H1 (cell line): ENCODE measurements at regions not wholly inside any gene's neighbourhood (a gene's known extent, or its start where the extent isn't known, plus 50 kb on each side); places are given as distances from the start of the nearest gene placed in this dataset.

Experiments used
- CTCF ChIA-PET: fragments of 300-600 bp; sonication (Branson Sonifier 250); formaldehyde crosslinking; loops from one replicate; lab custom pipeline; 2021; ENCODE audit not compliant: partially characterized antibody; lab: Charles Lee
- POLR2A ChIA-PET: fragments of 300-600 bp; sonication (Branson Sonifier 250); formaldehyde crosslinking; loops from one replicate; lab custom pipeline; 2021; ENCODE audit warnings: inconsistent platforms; ENCODE audit not compliant: partially characterized antibody; lab: Charles Lee
- DNase-seq, 2 experiments: peaks; one replicate each; pipeline versions ENCODE4 v3.0.0 to v3.0.0-alpha.2; 2010 to 2022; ENCODE audit warnings: low spot score in 2 of 2, low read depth in 1 of 2, mixed read lengths in 1 of 2
- FAIRE-seq: peaks from 2 replicates; lab custom pipeline; 2011; peaks lifted over from hg19 to GRCh38; lab: Jason Lieb, UNC
- H2AFZ ChIP-seq: 2 replicates; pipeline ENCODE4 v1.8.1; 2012; ENCODE audit warnings: low read length, inconsistent platforms
- H2AK5ac ChIP-seq: 2 replicates; pipeline ENCODE4 v1.6.1; 2013; ENCODE audit warnings: low read depth, low read length
- H2BK120ac ChIP-seq: replicated peaks from 2 replicates; pipeline ENCODE3; 2013; ENCODE audit warnings: low read depth, low read length, inconsistent platforms
- H2BK12ac ChIP-seq: 2 replicates; pipeline ENCODE4 v1.6.1; 2013; ENCODE audit warnings: low read depth, low read length
- H2BK15ac ChIP-seq: 2 replicates; pipeline ENCODE4 v1.6.1; 2013; ENCODE audit warnings: low read length
- H2BK20ac ChIP-seq: 2 replicates; pipeline ENCODE4 v1.6.1; 2013; ENCODE audit warnings: low read length
- H2BK5ac ChIP-seq: 2 replicates; pipeline ENCODE4 v1.6.1; 2013; ENCODE audit warnings: low read depth, low read length
- H3K14ac ChIP-seq: 2 replicates; pipeline ENCODE4 v1.6.1; 2013; ENCODE audit warnings: inconsistent platforms; ENCODE audit not compliant: insufficient read length
- H3K18ac ChIP-seq: 2 replicates; pipeline ENCODE4 v1.6.1; 2013; ENCODE audit warnings: low read length; ENCODE audit errors: extremely low read depth
- H3K23ac ChIP-seq: 2 replicates; pipeline ENCODE4 v1.6.1; 2013; ENCODE audit warnings: inconsistent platforms; ENCODE audit not compliant: insufficient read length
- H3K23me2 ChIP-seq: 2 replicates; pipeline ENCODE4 v1.6.1; 2013; ENCODE audit warnings: low read depth, low read length
- H3K27ac ChIP-seq: 2 replicates; pipeline ENCODE4 v1.6.1; 2011; ENCODE audit warnings: low read depth, low read length, inconsistent platforms
- H3K27me3 ChIP-seq, 4 experiments: replicated peaks in 1 of 4; 1 replicate in 1 of 4; 2 replicates in 3 of 4; pipeline versions ENCODE4 v1.6.1 to v1.8.1; 2011 to 2013; ENCODE audit warnings: low read length in 3 of 4, mild to moderate bottlenecking in 3 of 4, inconsistent platforms in 2 of 4, mixed read lengths in 2 of 4, moderate library complexity in 1 of 4; ENCODE audit not compliant: control insufficient read depth in 3 of 4, insufficient read depth in 3 of 4; ENCODE audit errors: extremely low read depth in 1 of 4
- H3K36me3 ChIP-seq, 4 experiments: 2 replicates each; pipeline versions ENCODE4 v1.6.1 to v1.8.1; 2011 to 2013; ENCODE audit warnings: mild to moderate bottlenecking in 4 of 4, low read length in 3 of 4, moderate library complexity in 2 of 4, control low read depth in 1 of 4, inconsistent platforms in 1 of 4; ENCODE audit not compliant: insufficient read depth in 4 of 4, control insufficient read depth in 2 of 4
- H3K4ac ChIP-seq: replicated peaks from 2 replicates; pipeline ENCODE3; 2013; ENCODE audit warnings: low read length, low read depth, mixed read lengths, inconsistent platforms; ENCODE audit not compliant: insufficient read length
- H3K4me1 ChIP-seq, 4 experiments: replicated peaks in 1 of 4; 1 replicate in 1 of 4; 2 replicates in 3 of 4; pipeline versions ENCODE4 v1.6.1 to v1.8.1; 2011 to 2013; ENCODE audit warnings: low read length in 3 of 4, inconsistent platforms in 2 of 4, mixed read lengths in 1 of 4; ENCODE audit not compliant: insufficient read depth in 4 of 4, control insufficient read depth in 3 of 4
- H3K4me2 ChIP-seq, 2 experiments: 2 replicates each; pipeline versions ENCODE4 v1.6.1 to v1.8.1; 2011 to 2013; ENCODE audit warnings: low read depth in 2 of 2, low read length in 2 of 2, control low read depth in 1 of 2, inconsistent platforms in 1 of 2, mild to moderate bottlenecking in 1 of 2; ENCODE audit not compliant: insufficient read depth in 1 of 2
- H3K4me3 ChIP-seq, 4 experiments: fragments of 200-600, 300-600 bp in 1 of 4; sonication (generic), shearing (Covaris generic), sonication (Bioruptor Twin) in 1 of 4; 2 replicates each; pipeline versions ENCODE4 v1.5.1 to v1.8.1; 2011 to 2016; ENCODE audit warnings: low read length in 4 of 4, low read depth in 3 of 4, control low read depth in 2 of 4, inconsistent platforms in 2 of 4, mild to moderate bottlenecking in 2 of 4, mixed read lengths in 1 of 4, moderate library complexity in 1 of 4; ENCODE audit not compliant: insufficient read depth in 2 of 4; ENCODE audit errors: extremely low read depth in 1 of 4
- H3K56ac ChIP-seq: replicated peaks from 2 replicates; pipeline ENCODE3; 2013; ENCODE audit warnings: low read depth, mild to moderate bottlenecking, mixed read lengths, low read length, inconsistent platforms; ENCODE audit not compliant: insufficient read length
- H3K79me1 ChIP-seq: 2 replicates; pipeline ENCODE4 v1.6.1; 2013; ENCODE audit warnings: low read depth, low read length, control low read depth
- H3K79me2 ChIP-seq, 2 experiments: 2 replicates each; pipeline versions ENCODE4 v1.6.1 to v1.8.1; 2012 to 2013; ENCODE audit warnings: low read length in 2 of 2, mild to moderate bottlenecking in 2 of 2, inconsistent platforms in 1 of 2; ENCODE audit not compliant: insufficient read depth in 2 of 2, control insufficient read depth in 1 of 2
- H3K9ac ChIP-seq, 4 experiments: replicated peaks in 1 of 4; 1 replicate in 1 of 4; 2 replicates in 3 of 4; pipeline versions ENCODE4 v1.6.1 to v1.8.1; 2011 to 2013; ENCODE audit warnings: low read depth in 3 of 4, low read length in 3 of 4, control low read depth in 2 of 4, mild to moderate bottlenecking in 2 of 4, moderate library complexity in 2 of 4, inconsistent platforms in 1 of 4; ENCODE audit errors: extremely low read depth in 1 of 4
- H3K9me3 ChIP-seq, 2 experiments: 2 replicates each; pipeline versions ENCODE4 v1.6.1 to v1.8.1; 2012 to 2013; ENCODE audit warnings: mild to moderate bottlenecking in 2 of 2, moderate library complexity in 2 of 2, control low read depth in 1 of 2, inconsistent platforms in 1 of 2, low read depth in 1 of 2, low read length in 1 of 2, mixed read lengths in 1 of 2; ENCODE audit not compliant: insufficient read depth in 2 of 2
- H4K20me1 ChIP-seq, 2 experiments: replicated peaks in 1 of 2; 2 replicates each; pipeline versions ENCODE3 to v1.8.1; 2011 to 2013; ENCODE audit warnings: inconsistent platforms in 2 of 2, low read length in 2 of 2, mild to moderate bottlenecking in 1 of 2; ENCODE audit not compliant: insufficient read depth in 2 of 2, control insufficient read depth in 1 of 2
- H4K5ac ChIP-seq: 2 replicates; pipeline ENCODE4 v1.6.1; 2013; ENCODE audit warnings: low read length, low read depth, mixed read lengths, inconsistent platforms; ENCODE audit not compliant: insufficient read length
- H4K8ac ChIP-seq: 2 replicates; pipeline ENCODE4 v1.8.0; 2013; ENCODE audit warnings: mild to moderate bottlenecking, moderate library complexity, low read length, inconsistent platforms; ENCODE audit not compliant: insufficient read depth; ENCODE audit errors: extremely low read depth
- H4K91ac ChIP-seq: replicated peaks from 2 replicates; pipeline ENCODE3; 2013; ENCODE audit warnings: low read length, mixed read lengths, inconsistent platforms; ENCODE audit not compliant: insufficient read length
- CHD1 ChIP-seq: IDR thresholded peaks from 2 replicates; pipeline ENCODE4 v1.6.1; 2012; ENCODE audit warnings: low read depth, low read length, improper control_type of control experiment
- EGR1 ChIP-seq: IDR thresholded peaks from 2 replicates; pipeline ENCODE4 v1.6.1; 2011; ENCODE audit warnings: low read depth, low read length, borderline replicate concordance
- MAFK ChIP-seq: IDR thresholded peaks from 2 replicates; pipeline ENCODE4 v1.6.1; 2012; ENCODE audit warnings: low read depth, mild to moderate bottlenecking, improper control_type of control experiment, low read length
- RNF2 ChIP-seq: fragments of 200-900, 300-1000 bp; sonication (generic); IDR thresholded peaks from 2 replicates; pipeline ENCODE4 v1.7.1; 2016; ENCODE audit warnings: borderline replicate concordance, low read depth, mild to moderate bottlenecking, antibody characterized with exemption, low read length; ENCODE audit not compliant: poor library complexity, severe bottlenecking; ENCODE audit errors: missing control alignments
- SAP30 ChIP-seq: fragments of 300-600 bp; sonication (generic); IDR thresholded peaks from 2 replicates; pipeline ENCODE4 v1.7.1; 2012; ENCODE audit warnings: low read length, moderate library complexity, mild to moderate bottlenecking, inconsistent platforms; ENCODE audit not compliant: insufficient read depth, insufficient replicate concordance
- SIN3A ChIP-seq, 2 experiments: IDR thresholded peaks in 1 of 2; conservative IDR thresholded peaks in 1 of 2; 2 replicates each; pipeline ENCODE4 v1.6.1; 2011 to 2012; ENCODE audit warnings: low read length in 2 of 2, improper control_type of control experiment in 1 of 2, low read depth in 1 of 2, mild to moderate bottlenecking in 1 of 2
- TAF1 ChIP-seq: IDR thresholded peaks from 2 replicates; pipeline ENCODE4 v1.6.1; 2011; ENCODE audit warnings: mild to moderate bottlenecking, low read depth, low read length
- WGBS, 2 experiments: shearing (Covaris generic) in 1 of 2; methylation state at CpG; one replicate each; pipeline versions ENCODE4 v1.1.6 to v1.1.7; 2013 to 2015; ENCODE audit warnings: low lambda C conversion rate in 2 of 2, mixed read lengths in 2 of 2, inconsistent platforms in 1 of 2, low coverage in 1 of 2, missing lambda C conversion rate in 1 of 2; ENCODE audit not compliant: insufficient replicate concordance in 2 of 2, insufficient coverage in 1 of 2, insufficient read length in 1 of 2; ENCODE audit errors: extremely low coverage in 1 of 2, missing lambda C conversion rate in 1 of 2; 5-methylcytosine and 5-hydroxymethylcytosine counted together
- TF ChIP-seq, protein P1 (sequence below), 3 experiments: IDR thresholded peaks; 1 replicate in 2 of 3; 2 replicates in 1 of 3; pipeline versions ENCODE4 v1.5.1 to v1.6.1; 2011; ENCODE audit warnings: low read length in 3 of 3, mild to moderate bottlenecking in 3 of 3, inconsistent platforms in 2 of 3, low read depth in 1 of 3, moderate library complexity in 1 of 3; ENCODE audit not compliant: insufficient read depth in 1 of 3; ENCODE audit errors: control extremely low read depth in 1 of 3
- TF ChIP-seq, protein P2 (sequence below): IDR thresholded peaks from 2 replicates; pipeline ENCODE4 v1.6.1; 2011; ENCODE audit warnings: low read depth, mild to moderate bottlenecking, low read length; ENCODE audit not compliant: insufficient read depth

DNA sequence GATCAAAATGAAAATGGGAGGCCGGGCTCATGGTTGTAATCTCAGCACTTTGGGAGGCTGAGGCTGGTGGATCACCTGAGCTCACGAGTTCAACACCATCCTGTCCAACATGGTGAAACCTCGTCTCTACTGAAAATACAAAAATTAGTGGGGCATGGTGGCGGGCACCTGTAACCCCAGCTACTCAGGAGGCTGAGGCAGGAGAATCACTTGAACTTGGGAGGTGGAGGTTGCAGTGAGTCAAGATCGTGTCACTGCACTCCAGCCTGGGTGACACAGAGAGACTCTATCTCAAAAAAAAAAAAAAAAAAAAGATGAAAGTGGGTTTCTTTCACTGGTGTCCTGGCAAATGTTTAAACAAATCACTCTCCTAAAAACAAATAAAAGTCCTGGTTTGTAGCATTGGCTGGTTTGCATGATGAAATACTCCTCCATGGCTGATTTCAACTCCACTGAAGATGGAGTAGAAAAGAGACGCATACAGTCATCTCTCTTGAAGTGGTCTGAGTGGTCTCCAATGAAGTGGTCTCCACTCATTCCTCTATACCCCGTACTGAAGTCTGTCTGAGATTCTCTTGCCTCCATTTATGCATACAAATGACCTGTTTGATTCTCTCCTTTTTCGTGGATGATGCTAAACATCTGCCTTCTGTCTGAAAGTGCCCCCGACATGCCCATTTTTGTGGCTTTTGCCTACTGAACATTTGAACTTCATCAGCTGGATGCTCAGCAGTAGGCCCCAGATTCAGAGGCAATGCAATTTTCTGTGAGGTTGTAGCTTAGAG is 153.0 kb upstream of the FAM20A start:
- H3K4me2 ChIP-seq, result no peak overlapping the region
- H3K14ac ChIP-seq, result no peak overlapping the region
- no peak for FAIRE-seq
- H3K79me2 ChIP-seq, result no peaks in the 10 kb centered on the region
- no peak overlapping the region for H2BK5ac ChIP-seq
- H2BK12ac ChIP-seq, result no peak overlapping the region
- peaks cover 0 to 9% (median 6%) of the 10 kb centered on the region in 4 experiments; a peak in 5 of 7 replicates for H3K4me1 ChIP-seq
- no peaks in the 10 kb centered on the region for H3K27me3 ChIP-seq
- no peak overlapping the region for H2BK15ac ChIP-seq
- no peak overlapping the region for H4K91ac ChIP-seq
- no peak overlapping the region for H2AFZ ChIP-seq
- WGBS, 2 experiments, result 95% methylated on average over 9 of the region's 9 CpGs; no CpG with 5 or more reads in 1 of the 2 experiments
- no peaks in the 10 kb centered on the region for H3K79me1 ChIP-seq
- no peak overlapping the region for H3K27ac ChIP-seq
- no peaks in the 10 kb centered on the region; the same call in 1 of the 2 replicates for H3K23me2 ChIP-seq
- H3K56ac ChIP-seq, result no peak overlapping the region
- no peak overlapping the region for H2BK120ac ChIP-seq
- no peak for DNase-seq
- no peak overlapping the region for H2AK5ac ChIP-seq
- no peaks in the 10 kb centered on the region for H3K36me3 ChIP-seq
- no peaks in the 10 kb centered on the region for H4K20me1 ChIP-seq
- no peak overlapping the region for H3K4me3 ChIP-seq
- no peak overlapping the region for H3K9ac ChIP-seq
- ChIA-PET CTCF (no interaction called here), POLR2A (no interaction called here)
- no peak overlapping the region for H3K18ac ChIP-seq
- 0 out of 4 replicates have a peak, but pooled peaks cover 0 to 2% of the 10 kb centered on the region in 2 experiments for H3K9me3 ChIP-seq
- no peak overlapping the region for H3K4ac ChIP-seq
- H3K23ac ChIP-seq, result no peak overlapping the region
- no peak overlapping the region for H4K8ac ChIP-seq
- H2BK20ac ChIP-seq, result no peak overlapping the region
- H4K5ac ChIP-seq, result no peak overlapping the region
- TF ChIP-seq TAF1, result no peak
- TF ChIP-seq RNF2, result no peak
- TF ChIP-seq CHD1, result no peak
- no peak for TF ChIP-seq SAP30
- no peak for TF ChIP-seq MAFK
- TF ChIP-seq, protein P1, sequence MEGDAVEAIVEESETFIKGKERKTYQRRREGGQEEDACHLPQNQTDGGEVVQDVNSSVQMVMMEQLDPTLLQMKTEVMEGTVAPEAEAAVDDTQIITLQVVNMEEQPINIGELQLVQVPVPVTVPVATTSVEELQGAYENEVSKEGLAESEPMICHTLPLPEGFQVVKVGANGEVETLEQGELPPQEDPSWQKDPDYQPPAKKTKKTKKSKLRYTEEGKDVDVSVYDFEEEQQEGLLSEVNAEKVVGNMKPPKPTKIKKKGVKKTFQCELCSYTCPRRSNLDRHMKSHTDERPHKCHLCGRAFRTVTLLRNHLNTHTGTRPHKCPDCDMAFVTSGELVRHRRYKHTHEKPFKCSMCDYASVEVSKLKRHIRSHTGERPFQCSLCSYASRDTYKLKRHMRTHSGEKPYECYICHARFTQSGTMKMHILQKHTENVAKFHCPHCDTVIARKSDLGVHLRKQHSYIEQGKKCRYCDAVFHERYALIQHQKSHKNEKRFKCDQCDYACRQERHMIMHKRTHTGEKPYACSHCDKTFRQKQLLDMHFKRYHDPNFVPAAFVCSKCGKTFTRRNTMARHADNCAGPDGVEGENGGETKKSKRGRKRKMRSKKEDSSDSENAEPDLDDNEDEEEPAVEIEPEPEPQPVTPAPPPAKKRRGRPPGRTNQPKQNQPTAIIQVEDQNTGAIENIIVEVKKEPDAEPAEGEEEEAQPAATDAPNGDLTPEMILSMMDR (IDR thresholded peaks at IDR 0.05; ENCODE audit: control extremely low read depth in 1 of 3, insufficient read depth in 1 of 3, low read depth in 1 of 3, low read length in 3 of 3), result no peak
- no peak for TF ChIP-seq EGR1
- no peak for TF ChIP-seq SIN3A (conservative IDR thresholded peaks at IDR 0.05 in 1 of 2, IDR thresholded peaks at IDR 0.05 in 1 of 2; ENCODE audit: low read depth in 1 of 2, low read length in 2 of 2)
- TF ChIP-seq, protein P2, sequence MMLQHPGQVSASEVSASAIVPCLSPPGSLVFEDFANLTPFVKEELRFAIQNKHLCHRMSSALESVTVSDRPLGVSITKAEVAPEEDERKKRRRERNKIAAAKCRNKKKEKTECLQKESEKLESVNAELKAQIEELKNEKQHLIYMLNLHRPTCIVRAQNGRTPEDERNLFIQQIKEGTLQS, result no peak
